ENCODE measurements at regions not wholly inside any gene's neighbourhood (a gene's known extent, or its start where the extent isn't known, plus 50 kb on each side); places are given as distances from the start of the nearest gene placed in this dataset.
"Not testable (repeated sequence)": the region's sequence is repeated elsewhere in the genome, so short reads cannot be mapped to it uniquely, and the experiment has no call there.

DNA sequence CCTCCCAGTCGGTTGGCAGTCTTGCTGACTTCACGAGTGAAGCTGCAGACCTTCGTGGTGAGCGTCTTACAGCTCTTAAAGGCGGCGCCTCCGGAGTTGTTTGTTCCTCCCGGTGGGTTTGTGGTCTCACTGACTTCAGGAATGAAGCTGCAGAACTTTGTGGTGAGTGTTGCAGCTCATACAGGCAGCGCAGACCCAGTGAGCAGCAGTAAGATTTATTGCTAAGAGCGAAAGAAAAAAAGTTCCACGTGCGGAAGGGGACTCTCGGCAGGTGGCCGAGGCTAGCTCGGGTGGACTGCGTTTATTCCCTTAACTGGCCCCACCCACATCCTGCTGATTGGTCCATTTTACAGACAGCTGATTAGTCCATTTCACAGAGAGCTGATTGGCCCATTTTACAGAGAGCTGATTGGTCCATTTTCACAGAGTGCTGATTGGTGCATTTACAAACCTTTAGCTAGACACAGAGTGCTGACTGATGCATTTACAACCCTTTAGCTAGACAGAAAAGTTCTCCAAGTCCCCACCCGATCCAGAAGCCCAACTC, 240.3 kb downstream of the LRATD1 start:
- H3K27me3 ChIP-seq (ENCODE audit: control insufficient read depth in 1 of 2, insufficient read depth in 2 of 2, low read length in 2 of 2) = no peaks in the 10 kb centered on the region
- no peak overlapping the region for H3K27ac ChIP-seq (ENCODE audit: low read length)
- H3K4me1 ChIP-seq (ENCODE audit: control insufficient read depth, insufficient read depth, low read length) = no peaks in the 10 kb centered on the region
- no peak overlapping the region for H3K4me3 ChIP-seq (ENCODE audit: low read length in 2 of 2)
- H3K9ac ChIP-seq (ENCODE audit: low read length in 2 of 2) = no peak overlapping the region
- no peaks in the 10 kb centered on the region for H3K36me3 ChIP-seq (ENCODE audit: control insufficient read depth in 2 of 2, insufficient read depth in 2 of 2, low read length in 2 of 2)
- H3K9me3 ChIP-seq (ENCODE audit: control insufficient read depth in 2 of 2, low read length in 2 of 2) = no peaks in the 10 kb centered on the region

- Histone ChIP-seq H3K27me3 (ENCODE audit: control insufficient read depth in 1 of 2, insufficient read depth in 2 of 2, low read length in 2 of 2) (no peaks in the 10 kb centered on the region), H3K4me3 (ENCODE audit: low read length in 2 of 2) (no peak overlapping the region), H3K9ac (ENCODE audit: low read length in 2 of 2) (no peak overlapping the region), H3K36me3 (ENCODE audit: control insufficient read depth in 2 of 2, insufficient read depth in 2 of 2, low read length in 2 of 2) (no peaks in the 10 kb centered on the region), H3K9me3 (ENCODE audit: control insufficient read depth in 2 of 2, low read length in 2 of 2) (no peaks in the 10 kb centered on the region), H3K27ac (ENCODE audit: low read length) (no peak overlapping the region), H3K4me1 (ENCODE audit: control insufficient read depth, insufficient read depth, low read length) (no peaks in the 10 kb centered on the region)
Measured at GRCh38 chr2:14881651-14882327, 249.3 kb downstream of the LRATD1 start.

- H3K4me1 ChIP-seq (ENCODE audit: control insufficient read depth, insufficient read depth, low read length) = no peaks in the 10 kb centered on the region
- no peak overlapping the region for H3K27ac ChIP-seq (ENCODE audit: low read length)
- H3K27me3 ChIP-seq (ENCODE audit: control insufficient read depth in 1 of 2, insufficient read depth in 2 of 2, low read length in 2 of 2) = no peaks in the 10 kb centered on the region
- no peaks in the 10 kb centered on the region for H3K9me3 ChIP-seq (ENCODE audit: control insufficient read depth in 2 of 2, low read length in 2 of 2)
- H3K36me3 ChIP-seq (ENCODE audit: control insufficient read depth in 2 of 2, insufficient read depth in 2 of 2, low read length in 2 of 2) = no peaks in the 10 kb centered on the region
- H3K9ac ChIP-seq (ENCODE audit: low read length in 2 of 2) = no peak overlapping the region
- no peak overlapping the region for H3K4me3 ChIP-seq (ENCODE audit: low read length in 2 of 2)
Measured at GRCh38 chr2:14884651-14885050, 252.1 kb downstream of the LRATD1 start.

- no peak overlapping the region for H3K9ac ChIP-seq (ENCODE audit: low read length in 2 of 2)
Measured at GRCh38 chr2:14891546-14891945, 259.0 kb downstream of the LRATD1 start.

DNA sequence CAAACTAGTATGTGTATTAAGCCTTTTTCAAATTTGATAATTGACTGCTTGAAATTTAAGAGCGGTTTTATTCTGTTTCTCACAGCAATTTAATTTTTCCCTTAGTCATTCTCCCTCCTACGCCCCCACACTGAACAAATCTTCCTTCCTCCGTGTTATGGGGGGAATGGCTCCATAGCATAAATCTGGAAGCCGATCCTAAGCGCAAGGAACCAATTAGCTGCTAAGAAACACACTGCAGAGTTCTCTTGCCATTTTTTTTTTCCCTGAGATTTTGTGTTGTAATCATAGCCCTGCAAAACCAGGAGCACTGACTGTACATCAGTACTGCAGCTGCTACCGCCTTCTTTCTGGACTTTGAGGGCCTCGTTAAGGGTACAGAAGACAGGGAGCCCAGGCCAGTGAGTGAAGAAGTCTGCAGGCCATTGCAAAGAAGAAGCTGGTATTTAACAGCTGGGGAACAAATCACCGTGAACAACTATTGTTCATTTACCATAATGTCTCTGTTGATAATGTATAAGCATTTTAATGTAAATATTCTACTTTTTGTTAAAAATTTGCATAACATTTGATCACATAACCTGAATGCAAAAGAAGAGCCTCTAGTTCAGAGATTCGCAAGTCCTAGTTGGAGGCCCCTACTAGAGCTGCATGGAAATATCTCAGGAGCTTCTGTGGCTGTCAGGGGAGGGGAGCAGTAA, 264.0 kb downstream of the LRATD1 start:
- Histone ChIP-seq H3K4me3 (ENCODE audit: low read length in 2 of 2) (no peak overlapping the region), H3K36me3 (ENCODE audit: control insufficient read depth in 2 of 2, insufficient read depth in 2 of 2, low read length in 2 of 2) (no peaks in the 10 kb centered on the region), H3K27me3 (ENCODE audit: control insufficient read depth in 1 of 2, insufficient read depth in 2 of 2, low read length in 2 of 2) (no peaks in the 10 kb centered on the region), H3K4me1 (ENCODE audit: control insufficient read depth, insufficient read depth, low read length) (no peaks in the 10 kb centered on the region), H3K9ac (ENCODE audit: low read length in 2 of 2) (no peak overlapping the region), H3K9me3 (ENCODE audit: control insufficient read depth in 2 of 2, low read length in 2 of 2) (no peaks in the 10 kb centered on the region), H3K27ac (ENCODE audit: low read length) (no peak overlapping the region)

More at GRCh38 chr2:14891546-14891945, 259.0 kb downstream of the LRATD1 start:
- Histone ChIP-seq H3K4me3 (ENCODE audit: low read length in 2 of 2) (no peak overlapping the region), H3K9me3 (ENCODE audit: control insufficient read depth in 2 of 2, low read length in 2 of 2) (no peaks in the 10 kb centered on the region), H3K4me1 (ENCODE audit: control insufficient read depth, insufficient read depth, low read length) (no peaks in the 10 kb centered on the region), H3K36me3 (ENCODE audit: control insufficient read depth in 2 of 2, insufficient read depth in 2 of 2, low read length in 2 of 2) (no peaks in the 10 kb centered on the region), H3K27me3 (ENCODE audit: control insufficient read depth in 1 of 2, insufficient read depth in 2 of 2, low read length in 2 of 2) (no peaks in the 10 kb centered on the region), H3K27ac (ENCODE audit: low read length) (no peak overlapping the region)

DNA sequence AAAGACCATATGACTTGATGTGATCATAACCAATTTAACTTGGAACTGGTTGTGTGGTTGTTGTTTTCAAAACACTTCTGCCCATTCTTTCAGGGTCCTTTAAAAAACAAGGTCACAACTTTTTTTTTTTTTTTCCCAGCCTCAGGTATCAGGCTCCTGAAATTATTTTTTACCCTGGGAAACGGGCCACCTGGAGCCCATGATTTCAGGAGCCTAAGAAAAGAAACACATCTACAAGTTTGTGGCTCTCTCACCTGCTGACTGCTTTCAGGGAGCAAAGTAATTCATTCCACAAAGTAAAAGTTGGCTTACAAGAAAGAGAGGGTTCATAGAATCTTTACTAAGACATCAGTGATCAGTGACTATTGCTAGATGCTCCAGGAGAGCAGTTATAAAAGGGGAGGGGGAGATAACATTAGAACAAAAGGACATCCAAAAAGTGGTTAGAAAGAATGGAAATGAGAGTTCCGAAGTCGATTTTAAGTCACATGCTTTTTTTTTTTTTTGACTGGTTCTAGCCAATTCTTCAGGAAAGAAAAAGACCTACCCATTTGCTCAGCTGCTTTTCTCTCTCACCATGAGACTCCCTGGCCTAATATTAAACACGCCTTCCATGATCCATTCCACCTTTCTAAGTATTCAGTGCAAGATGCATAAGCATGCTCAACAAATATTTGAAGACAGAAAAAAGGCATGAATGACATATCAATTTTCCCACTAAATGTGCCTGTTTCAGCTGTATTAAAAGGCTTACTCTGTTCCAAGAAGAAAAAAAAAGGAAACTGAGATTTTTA, 267.3 kb downstream of the LRATD1 start:
- H3K4me1 ChIP-seq (ENCODE audit: control insufficient read depth, insufficient read depth, low read length) = no peaks in the 10 kb centered on the region
- no peak overlapping the region for H3K4me3 ChIP-seq (ENCODE audit: low read length in 2 of 2)
- no peaks in the 10 kb centered on the region for H3K36me3 ChIP-seq (ENCODE audit: control insufficient read depth in 2 of 2, insufficient read depth in 2 of 2, low read length in 2 of 2)
- H3K27me3 ChIP-seq (ENCODE audit: control insufficient read depth in 1 of 2, insufficient read depth in 2 of 2, low read length in 2 of 2) = no peaks in the 10 kb centered on the region
- no peaks in the 10 kb centered on the region for H3K9me3 ChIP-seq (ENCODE audit: control insufficient read depth in 2 of 2, low read length in 2 of 2)
- H3K9ac ChIP-seq (ENCODE audit: low read length in 2 of 2) = no peak overlapping the region
- H3K27ac ChIP-seq (ENCODE audit: low read length) = no peak overlapping the region

DNA sequence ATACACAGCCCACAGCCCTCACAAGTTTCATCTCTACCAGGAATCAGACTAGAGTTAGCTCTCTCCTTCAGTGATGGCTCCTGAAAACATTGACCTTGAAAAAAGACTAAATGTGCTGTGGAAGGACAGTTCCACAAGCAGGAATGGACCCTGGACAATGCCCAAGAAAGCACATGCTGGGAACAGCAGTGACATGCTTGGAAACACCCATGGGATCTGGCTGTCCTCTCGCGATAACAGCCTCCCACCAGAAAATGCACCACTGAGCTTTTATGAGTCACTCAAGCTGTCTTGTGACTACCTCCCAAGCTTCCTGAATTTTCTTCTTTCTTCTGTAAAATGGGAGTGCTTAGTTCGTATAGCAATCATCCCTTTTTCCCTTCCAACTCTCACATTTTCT, 269.2 kb downstream of the LRATD1 start:
- no peak overlapping the region for H3K9ac ChIP-seq (ENCODE audit: low read length in 2 of 2)
- H3K36me3 ChIP-seq (ENCODE audit: control insufficient read depth in 2 of 2, insufficient read depth in 2 of 2, low read length in 2 of 2) = no peaks in the 10 kb centered on the region

DNA sequence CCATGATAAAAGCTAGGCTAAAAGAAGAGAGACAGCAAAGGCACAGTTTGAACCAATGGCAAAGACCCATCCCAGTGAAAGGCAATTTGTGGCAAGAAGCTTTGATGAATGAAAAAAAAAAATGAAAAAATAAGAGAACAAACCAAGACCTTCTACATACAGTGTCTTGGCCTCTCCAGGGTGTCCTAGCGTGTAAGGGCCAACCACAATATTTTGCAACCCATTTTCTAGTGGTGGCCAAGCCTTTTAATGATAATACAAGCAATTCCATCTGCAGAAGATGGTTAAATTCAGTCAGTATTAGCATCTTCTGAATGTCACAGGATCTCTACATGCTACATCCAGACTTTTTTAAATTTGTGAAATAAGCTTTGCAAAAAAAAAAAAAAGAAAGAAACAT, 270.4 kb downstream of the LRATD1 start:
- Histone ChIP-seq H3K4me1 (ENCODE audit: control insufficient read depth, insufficient read depth, low read length) (no peaks in the 10 kb centered on the region), H3K4me3 (ENCODE audit: low read length in 2 of 2) (no peak overlapping the region), H3K36me3 (ENCODE audit: control insufficient read depth in 2 of 2, insufficient read depth in 2 of 2, low read length in 2 of 2) (no peaks in the 10 kb centered on the region), H3K9ac (ENCODE audit: low read length in 2 of 2) (no peak overlapping the region), H3K27me3 (ENCODE audit: control insufficient read depth in 1 of 2, insufficient read depth in 2 of 2, low read length in 2 of 2) (no peaks in the 10 kb centered on the region), H3K27ac (ENCODE audit: low read length) (no peak overlapping the region), H3K9me3 (ENCODE audit: control insufficient read depth in 2 of 2, low read length in 2 of 2) (no peaks in the 10 kb centered on the region)

More for the DNA sequence above, 269.2 kb downstream of the LRATD1 start:
- no peak overlapping the region for H3K27ac ChIP-seq (ENCODE audit: low read length)
- H3K27me3 ChIP-seq (ENCODE audit: control insufficient read depth in 1 of 2, insufficient read depth in 2 of 2, low read length in 2 of 2) = no peaks in the 10 kb centered on the region
- no peak overlapping the region for H3K4me3 ChIP-seq (ENCODE audit: low read length in 2 of 2)
- H3K9me3 ChIP-seq (ENCODE audit: control insufficient read depth in 2 of 2, low read length in 2 of 2) = no peaks in the 10 kb centered on the region
- no peaks in the 10 kb centered on the region for H3K4me1 ChIP-seq (ENCODE audit: control insufficient read depth, insufficient read depth, low read length)

DNA sequence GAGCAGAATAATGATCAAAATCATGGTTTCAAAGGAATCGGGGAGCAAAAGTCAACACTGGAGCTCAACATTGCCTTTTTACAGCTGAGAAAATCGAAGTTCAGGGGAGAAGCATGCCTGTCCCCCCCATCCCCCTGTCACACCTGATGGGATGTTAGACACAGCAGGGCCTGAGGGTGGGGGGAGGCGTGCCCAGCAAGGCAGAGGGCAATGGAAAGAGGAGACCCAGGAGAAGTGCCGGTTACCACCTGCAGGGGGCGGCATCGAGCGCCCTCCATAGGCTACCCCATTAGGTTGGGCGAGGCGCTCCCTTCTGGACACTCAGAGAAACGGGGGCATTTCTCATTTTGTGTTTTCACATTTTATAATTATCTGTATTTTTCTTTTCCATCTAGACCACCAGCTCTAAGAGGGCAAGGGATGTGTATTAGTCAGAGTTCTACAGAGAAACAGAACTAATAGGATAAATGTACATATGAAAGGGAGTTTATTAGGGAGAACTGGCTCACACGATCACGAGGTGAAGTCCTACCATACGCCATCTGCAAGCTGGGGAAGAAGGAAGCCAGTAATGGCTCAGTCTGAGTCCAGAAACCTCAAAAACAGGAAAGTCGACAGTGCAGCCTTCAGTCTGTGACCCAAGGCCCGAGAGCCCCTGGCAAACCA, 271.3 kb downstream of the LRATD1 start:
- no peak overlapping the region for H3K27ac ChIP-seq (ENCODE audit: low read length)

GRCh38 chr2:14904378-14904777, 271.9 kb downstream of the LRATD1 start:
- H3K36me3 ChIP-seq (ENCODE audit: control insufficient read depth in 2 of 2, insufficient read depth in 2 of 2, low read length in 2 of 2); H3K27me3 ChIP-seq (ENCODE audit: control insufficient read depth in 1 of 2, insufficient read depth in 2 of 2, low read length in 2 of 2); H3K27ac ChIP-seq (ENCODE audit: low read length); H3K9ac ChIP-seq (ENCODE audit: low read length in 2 of 2); H3K9me3 ChIP-seq (ENCODE audit: control insufficient read depth in 2 of 2, low read length in 2 of 2); H3K4me3 ChIP-seq (ENCODE audit: low read length in 2 of 2); H3K4me1 ChIP-seq (ENCODE audit: control insufficient read depth, insufficient read depth, low read length): not testable (repeated sequence)

More for the DNA sequence above, 271.3 kb downstream of the LRATD1 start:
- H3K27me3 ChIP-seq (ENCODE audit: control insufficient read depth in 1 of 2, insufficient read depth in 2 of 2, low read length in 2 of 2) = no peaks in the 10 kb centered on the region
- H3K9ac ChIP-seq (ENCODE audit: low read length in 2 of 2) = no peak overlapping the region
- no peaks in the 10 kb centered on the region for H3K4me1 ChIP-seq (ENCODE audit: control insufficient read depth, insufficient read depth, low read length)
- no peak overlapping the region for H3K4me3 ChIP-seq (ENCODE audit: low read length in 2 of 2)
- no peaks in the 10 kb centered on the region for H3K36me3 ChIP-seq (ENCODE audit: control insufficient read depth in 2 of 2, insufficient read depth in 2 of 2, low read length in 2 of 2)
- H3K9me3 ChIP-seq (ENCODE audit: control insufficient read depth in 2 of 2, low read length in 2 of 2) = no peaks in the 10 kb centered on the region
